ENCODE measurements at regions not wholly inside any gene's neighbourhood (a gene's known extent, or its start where the extent isn't known, plus 50 kb on each side); places are given as distances from the start of the nearest gene placed in this dataset.
"Not testable (repeated sequence)": the region's sequence is repeated elsewhere in the genome, so short reads cannot be mapped to it uniquely, and the experiment has no call there.

DNA sequence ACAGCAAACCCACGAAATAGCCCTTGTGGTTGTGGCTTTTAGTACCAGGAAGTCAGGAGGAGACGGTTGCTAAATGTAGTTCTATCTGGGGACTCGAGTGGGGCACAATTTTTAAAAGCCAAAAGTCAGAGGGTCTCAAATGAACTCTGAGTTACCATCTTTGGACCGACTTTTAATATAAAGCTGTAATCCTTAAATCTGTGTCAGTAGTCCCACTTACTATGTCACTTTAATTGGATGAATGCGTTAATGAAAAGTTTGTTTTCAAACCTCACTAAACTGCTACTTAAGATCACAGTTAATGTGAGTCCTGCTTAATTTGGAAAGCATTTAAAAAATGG lies 162.3 kb downstream of the KBTBD2 start:
- H3K4me3 ChIP-seq (ENCODE audit: low read length); H3K9me3 ChIP-seq (ENCODE audit: control insufficient read depth, insufficient read depth, low read length); H3K9me2 ChIP-seq (replicated peaks; ENCODE audit: control insufficient read depth, low read length); H3K79me2 ChIP-seq (ENCODE audit: control insufficient read depth, low read length); H3K4me1 ChIP-seq (ENCODE audit: control insufficient read depth, low read length); H3K27ac ChIP-seq (ENCODE audit: low read depth, low read length); H3F3A ChIP-seq (ENCODE audit: control insufficient read depth, insufficient read depth); H4K20me1 ChIP-seq (ENCODE audit: control insufficient read depth, insufficient read depth, low read depth, low read length); H3K36me3 ChIP-seq (ENCODE audit: control insufficient read depth, low read length): not testable (repeated sequence)
- H3K27me3 ChIP-seq (ENCODE audit: control insufficient read depth, low read length): peaks cover 31% of the 10 kb centered on the region
- peak overlapping the region; percentile 65; the same call in 1 of the 2 replicates for H3K4me2 ChIP-seq (ENCODE audit: low read length)

DNA sequence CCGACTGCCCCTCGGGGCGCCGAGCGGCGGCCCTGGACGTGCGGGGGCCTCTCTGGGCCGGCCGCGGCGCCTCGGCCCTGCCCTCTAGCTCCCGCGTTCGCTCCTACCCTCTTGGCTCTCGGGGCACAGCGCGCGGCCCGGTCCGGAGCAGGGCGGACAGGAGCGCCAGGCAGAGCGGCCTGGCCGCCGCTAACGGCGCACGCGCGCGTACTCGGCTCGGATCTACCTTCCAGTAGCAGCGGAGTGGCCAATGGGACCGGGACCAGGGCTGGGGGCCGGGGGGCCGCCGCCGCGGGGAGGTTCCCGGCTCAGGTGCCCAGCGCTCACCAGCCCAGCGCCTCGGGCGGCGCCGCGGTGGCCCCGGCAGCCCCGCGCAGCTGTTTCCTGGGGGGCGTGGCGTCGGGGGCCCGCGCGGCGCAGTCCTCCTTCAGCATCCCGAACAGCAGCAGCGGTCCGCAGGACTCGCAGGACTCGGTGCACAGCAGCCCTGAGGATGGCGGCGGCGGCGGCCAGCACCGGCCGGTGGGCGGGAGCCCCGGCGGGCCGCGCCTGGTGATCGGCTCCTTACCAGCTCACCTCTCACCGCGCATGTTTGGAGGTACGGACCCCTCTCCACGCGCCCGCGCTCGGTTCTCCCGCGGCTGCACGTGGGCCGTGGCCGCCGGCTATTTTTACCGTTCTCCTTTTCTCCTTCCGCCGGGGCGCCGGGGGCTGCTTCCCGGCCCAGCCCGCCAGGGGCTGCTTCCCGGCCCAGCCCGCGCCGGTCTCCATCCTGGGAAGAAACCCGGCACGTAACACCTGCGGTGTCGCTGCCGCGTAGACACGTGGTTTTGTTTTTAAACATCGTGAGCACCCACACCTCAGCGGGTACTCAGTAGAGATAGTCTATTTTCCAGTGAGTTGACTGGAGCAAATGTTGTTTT lies 162.9 kb downstream of the KBTBD2 start:
- not testable (repeated sequence) for H3K36me3 ChIP-seq (ENCODE audit: control insufficient read depth, low read length); H3K4me1 ChIP-seq (ENCODE audit: control insufficient read depth, low read length); H3K9me3 ChIP-seq (ENCODE audit: control insufficient read depth, insufficient read depth, low read length); H4K20me1 ChIP-seq (ENCODE audit: control insufficient read depth, insufficient read depth, low read depth, low read length); H3K79me2 ChIP-seq (ENCODE audit: control insufficient read depth, low read length); H3K9me2 ChIP-seq (replicated peaks; ENCODE audit: control insufficient read depth, low read length); H3F3A ChIP-seq (ENCODE audit: control insufficient read depth, insufficient read depth); H3K27ac ChIP-seq (ENCODE audit: low read depth, low read length)
- TF ChIP-seq EZH2phosphoT487 (IDR thresholded peaks at IDR 0.05; ENCODE audit: borderline replicate concordance, low read length): peak; percentile 56; the same call in 1 of the 2 replicates
- Histone ChIP-seq H3K4me3 (ENCODE audit: low read length) (peak overlapping the region; percentile 66), H3K4me2 (ENCODE audit: low read length) (peak overlapping the region; percentile 65), H3K27me3 (ENCODE audit: control insufficient read depth, low read length) (peaks cover 31% of the 10 kb centered on the region)

DNA sequence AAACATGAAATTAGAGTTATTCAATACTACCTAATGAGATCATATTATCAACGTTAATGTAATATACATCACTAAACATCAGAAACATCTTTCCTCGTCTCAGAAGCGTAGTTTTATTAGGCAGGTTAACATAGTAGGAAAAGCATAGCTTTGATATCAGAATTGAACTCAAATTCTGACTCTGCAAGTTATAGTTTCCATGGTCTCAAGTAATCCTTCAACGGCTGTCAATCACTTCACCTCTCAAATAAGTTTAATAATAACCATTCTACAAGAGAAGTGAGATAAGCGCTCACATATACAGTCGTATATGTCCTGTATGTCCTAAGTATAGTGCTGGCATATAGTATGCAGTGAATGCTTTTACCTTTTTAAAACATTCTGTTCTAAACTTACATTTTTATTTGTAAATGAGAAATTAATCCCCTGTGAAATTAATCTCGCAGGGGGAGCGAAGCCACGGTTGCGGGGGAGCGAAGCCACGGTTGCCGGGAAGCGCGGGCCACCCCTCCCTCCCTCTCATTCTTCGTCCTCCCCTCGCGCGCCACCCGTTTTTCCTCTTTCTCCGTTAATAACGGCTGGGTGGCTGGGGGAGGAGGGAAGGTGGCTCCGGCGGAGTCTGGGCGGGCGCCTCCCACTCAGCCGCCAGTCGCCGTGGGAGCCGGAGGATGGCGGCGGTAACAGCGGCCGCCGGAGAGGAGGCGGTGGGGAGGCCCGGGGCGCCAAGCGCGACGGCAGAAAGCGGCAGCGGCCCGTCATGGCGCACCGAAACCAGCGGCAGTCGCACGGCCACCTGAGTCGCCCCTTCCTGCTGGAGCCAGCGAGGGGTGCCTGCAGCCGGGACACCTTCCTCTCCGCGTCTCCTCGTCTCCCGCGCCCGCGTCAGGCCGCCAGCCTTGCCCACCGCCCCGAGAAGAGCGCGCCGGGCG lies 163.8 kb downstream of the KBTBD2 start:
- not testable (repeated sequence) for H3K79me2 ChIP-seq (ENCODE audit: control insufficient read depth, low read length); H3K4me1 ChIP-seq (ENCODE audit: control insufficient read depth, low read length); H3K36me3 ChIP-seq (ENCODE audit: control insufficient read depth, low read length); H3K9me3 ChIP-seq (ENCODE audit: control insufficient read depth, insufficient read depth, low read length); H4K20me1 ChIP-seq (ENCODE audit: control insufficient read depth, insufficient read depth, low read depth, low read length); H3F3A ChIP-seq (ENCODE audit: control insufficient read depth, insufficient read depth); H3K27ac ChIP-seq (ENCODE audit: low read depth, low read length); H3K9me2 ChIP-seq (replicated peaks; ENCODE audit: control insufficient read depth, low read length)
- Histone ChIP-seq H3K27me3 (ENCODE audit: control insufficient read depth, low read length) (peaks cover 30% of the 10 kb centered on the region), H3K4me2 (ENCODE audit: low read length) (peak overlapping the region; percentile 65), H3K4me3 (ENCODE audit: low read length) (peak overlapping the region; percentile 66)
- peak; percentile 2; the same call in 1 of the 2 replicates for TF ChIP-seq EZH2phosphoT487 (IDR thresholded peaks at IDR 0.05; ENCODE audit: borderline replicate concordance, low read length)

DNA sequence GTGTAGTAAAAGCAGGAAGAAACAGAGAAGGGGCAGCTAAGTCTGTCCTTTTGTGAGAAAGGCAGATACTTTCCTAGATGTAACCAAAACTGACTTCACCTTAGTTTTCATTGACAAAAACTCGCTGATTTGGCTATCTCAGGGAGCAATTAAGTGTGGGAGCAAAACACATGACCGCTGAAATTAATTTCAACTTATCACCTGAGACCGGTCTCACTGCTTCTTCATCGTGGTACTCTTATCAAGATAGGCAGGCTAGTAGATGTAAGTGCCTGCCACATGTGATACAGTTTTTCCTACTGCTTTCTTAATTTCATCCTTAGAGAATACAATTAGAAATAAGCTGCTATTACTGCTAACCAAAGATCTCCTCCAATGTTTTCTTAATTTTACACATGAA lies 168.7 kb downstream of the KBTBD2 start:
- H3K4me1 ChIP-seq (ENCODE audit: control insufficient read depth, low read length); H3K27ac ChIP-seq (ENCODE audit: low read depth, low read length); H3F3A ChIP-seq (ENCODE audit: control insufficient read depth, insufficient read depth); H3K9me3 ChIP-seq (ENCODE audit: control insufficient read depth, insufficient read depth, low read length); H3K4me3 ChIP-seq (ENCODE audit: low read length); H3K4me2 ChIP-seq (ENCODE audit: low read length); H3K9me2 ChIP-seq (replicated peaks; ENCODE audit: control insufficient read depth, low read length); H3K36me3 ChIP-seq (ENCODE audit: control insufficient read depth, low read length); H3K27me3 ChIP-seq (ENCODE audit: control insufficient read depth, low read length); H3K79me2 ChIP-seq (ENCODE audit: control insufficient read depth, low read length); H4K20me1 ChIP-seq (ENCODE audit: control insufficient read depth, insufficient read depth, low read depth, low read length): not testable (repeated sequence)

DNA sequence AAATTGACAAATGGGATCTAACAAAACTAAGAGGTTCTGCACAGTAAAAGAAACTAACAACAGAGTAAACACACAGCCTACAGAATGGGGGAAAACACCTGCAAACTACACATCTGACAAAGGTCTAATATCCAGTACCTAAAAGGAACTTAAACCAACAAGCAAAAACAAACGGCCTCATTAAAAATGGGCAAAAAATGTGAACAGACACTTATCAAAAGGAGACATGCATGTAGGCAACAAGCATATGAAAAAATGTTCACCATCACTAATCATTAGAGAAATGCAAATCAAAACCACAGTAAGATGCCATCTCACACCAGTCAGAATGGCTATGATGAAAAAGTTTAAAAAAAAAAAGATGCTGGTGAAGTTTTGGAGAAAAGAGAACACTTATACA lies 197.4 kb downstream of the KBTBD2 start:
- H3K9me3 ChIP-seq (ENCODE audit: control insufficient read depth, insufficient read depth, low read length): no peaks in the 10 kb centered on the region
- no peaks in the 10 kb centered on the region for H3K36me3 ChIP-seq (ENCODE audit: control insufficient read depth, low read length)

More for the DNA sequence above, 197.4 kb downstream of the KBTBD2 start:
- Histone ChIP-seq H3K9me2 (replicated peaks; ENCODE audit: control insufficient read depth, low read length) (no peaks in the 10 kb centered on the region), H3K27me3 (ENCODE audit: control insufficient read depth, low read length) (no peaks in the 10 kb centered on the region), H3K4me3 (ENCODE audit: low read length) (no peak overlapping the region), H3K79me2 (ENCODE audit: control insufficient read depth, low read length) (no peaks in the 10 kb centered on the region), H3K27ac (ENCODE audit: low read depth, low read length) (no peak overlapping the region), H3K4me1 (ENCODE audit: control insufficient read depth, low read length) (peaks cover 10% of the 10 kb centered on the region), H3K4me2 (ENCODE audit: low read length) (no peak overlapping the region), H4K20me1 (ENCODE audit: control insufficient read depth, insufficient read depth, low read depth, low read length) (no peaks in the 10 kb centered on the region), H3F3A (ENCODE audit: control insufficient read depth, insufficient read depth) (no peaks in the 10 kb centered on the region)
- no peak for TF ChIP-seq EZH2phosphoT487 (IDR thresholded peaks at IDR 0.05; ENCODE audit: borderline replicate concordance, low read length)
- TF ChIP-seq, protein P1, sequence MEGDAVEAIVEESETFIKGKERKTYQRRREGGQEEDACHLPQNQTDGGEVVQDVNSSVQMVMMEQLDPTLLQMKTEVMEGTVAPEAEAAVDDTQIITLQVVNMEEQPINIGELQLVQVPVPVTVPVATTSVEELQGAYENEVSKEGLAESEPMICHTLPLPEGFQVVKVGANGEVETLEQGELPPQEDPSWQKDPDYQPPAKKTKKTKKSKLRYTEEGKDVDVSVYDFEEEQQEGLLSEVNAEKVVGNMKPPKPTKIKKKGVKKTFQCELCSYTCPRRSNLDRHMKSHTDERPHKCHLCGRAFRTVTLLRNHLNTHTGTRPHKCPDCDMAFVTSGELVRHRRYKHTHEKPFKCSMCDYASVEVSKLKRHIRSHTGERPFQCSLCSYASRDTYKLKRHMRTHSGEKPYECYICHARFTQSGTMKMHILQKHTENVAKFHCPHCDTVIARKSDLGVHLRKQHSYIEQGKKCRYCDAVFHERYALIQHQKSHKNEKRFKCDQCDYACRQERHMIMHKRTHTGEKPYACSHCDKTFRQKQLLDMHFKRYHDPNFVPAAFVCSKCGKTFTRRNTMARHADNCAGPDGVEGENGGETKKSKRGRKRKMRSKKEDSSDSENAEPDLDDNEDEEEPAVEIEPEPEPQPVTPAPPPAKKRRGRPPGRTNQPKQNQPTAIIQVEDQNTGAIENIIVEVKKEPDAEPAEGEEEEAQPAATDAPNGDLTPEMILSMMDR (IDR thresholded peaks at IDR 0.05; ENCODE audit: low read depth, low read length, poor library complexity, severe bottlenecking): no peak
